Adrenal gland (tissue), 9 donors: ENCODE measurements at regions not wholly inside any gene's neighbourhood (a gene's known extent, or its start where the extent isn't known, plus 50 kb on each side); places are given as distances from the start of the nearest gene placed in this dataset.

Experiments used
- DNase-seq, 7 donors: peaks; one replicate each; pipeline ENCODE4 v3.0.0-alpha.2; 2019 to 2020
- H3K27ac ChIP-seq, 5 donors: fragments of 200-600 bp; sonication (generic) in 4 of 5; 1 replicate in 3 of 5; 2 replicates in 2 of 5; pipeline versions ENCODE4 v1.5.1 to v1.8.0; 2016 to 2020; ENCODE audit warnings: mild to moderate bottlenecking in 1 of 5
- H3K27me3 ChIP-seq: fragments of 200-600 bp; 2 replicates; pipeline ENCODE4 v1.8.0; 2021
- H3K36me3 ChIP-seq, 2 donors: fragments of 200-600 bp; replicated peaks in 1 of 2; 1 replicate in 1 of 2; 2 replicates in 1 of 2; pipeline versions ENCODE4 v1.5.1 to v1.8.0; 2018 to 2022
- H3K4me1 ChIP-seq, 2 donors: fragments of 200-600 bp; replicated peaks in 1 of 2; 1 replicate in 1 of 2; 2 replicates in 1 of 2; pipeline versions ENCODE4 v1.5.1 to v1.8.0; 2018 to 2021
- H3K4me3 ChIP-seq, 4 donors: fragments of 200-600 bp; sonication (generic) in 3 of 4; one replicate each; pipeline ENCODE4 v1.5.1; 2016 to 2018
- H3K9me3 ChIP-seq, 3 donors: fragments of 200-600 bp; sonication (generic) in 1 of 3; replicated peaks in 1 of 3; 1 replicate in 2 of 3; 2 replicates in 1 of 3; pipeline versions ENCODE4 v1.5.1 to v1.8.0; 2016 to 2021
- POLR2A ChIP-seq, 2 donors: fragments of 450-650 bp; IDR thresholded peaks; one replicate each; pipeline ENCODE4 v1.6.1; 2017; ENCODE audit warnings: antibody characterized with exemption in 2 of 2, mild to moderate bottlenecking in 2 of 2, moderate library complexity in 1 of 2
- WGBS, 4 donors: extraction: QIAGEN DNeasy Blood & Tissue Kit in 2 of 4; methylation state at CpG; one replicate each; pipeline versions ENCODE4 v1.1.5 to v1.1.7; 2013 to 2017; 5-methylcytosine and 5-hydroxymethylcytosine counted together
- intact Hi-C, 2 donors: fragments of 100-400 bp; cut with DNase I; formaldehyde crosslinking; loops; one replicate each; pipeline versions ENCODE4 v1.14.1 to v1.15.0; 2022 to 2023
- TF ChIP-seq, protein P1 (sequence below), 6 experiments: fragments of 450-650 bp in 4 of 6; fragments of 200-600 bp in 2 of 6; sonication (generic) in 1 of 6; IDR thresholded peaks; 1 replicate in 5 of 6; 2 replicates in 1 of 6; pipeline versions ENCODE4 v1.5.1 to v1.8.0; 2016 to 2021; ENCODE audit warnings: antibody characterized with exemption in 6 of 6, mild to moderate bottlenecking in 2 of 6, moderate library complexity in 1 of 6
- donor health status: healthy with polysubstance abuse.
- donor health status: Bipolar disorder and iron deficiency.
- donor health status: DM: yes; HTN: yes; CAD: no.
- donor health status: DM: no; HTN: no; CAD: no.
- donor health status: DM: no; HTN: no; CAD: no.

DNA sequence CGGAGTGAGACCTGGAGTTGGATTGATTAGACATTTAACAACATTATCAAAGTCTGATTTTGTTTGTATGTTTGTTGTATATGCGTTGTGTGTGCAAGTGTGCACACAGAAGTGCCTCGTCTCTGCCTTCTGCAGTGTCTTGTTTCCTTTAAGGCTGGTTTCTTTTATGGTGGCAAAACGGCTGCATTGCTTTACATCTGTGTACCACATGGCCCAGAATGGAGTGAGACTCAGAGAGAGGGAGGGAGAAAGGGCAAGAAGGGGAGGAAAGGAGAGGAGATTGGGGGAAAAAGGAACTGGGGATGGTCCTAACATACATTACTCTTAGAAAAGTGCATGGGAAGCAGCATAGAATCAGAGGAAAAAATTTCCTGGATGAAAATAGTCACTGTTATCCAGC, 99.7 kb upstream of the WLS start:
- no peak for DNase-seq
- intact Hi-C loops, result no loop called here
- Histone ChIP-seq H3K36me3 (no peaks in the 10 kb centered on the region), H3K4me3 (no peak overlapping the region), H3K27ac (no peak overlapping the region), H3K4me1 (no peaks in the 10 kb centered on the region), H3K27me3 (no peaks in the 10 kb centered on the region), H3K9me3 (no peaks in the 10 kb centered on the region)
- 75 to 78% (median 77%) methylated on average over 4 of the region's 4 CpGs for WGBS, 4 donors
- TF ChIP-seq POLR2A (IDR thresholded peaks at IDR 0.05), result no peak
- TF ChIP-seq, protein P1, sequence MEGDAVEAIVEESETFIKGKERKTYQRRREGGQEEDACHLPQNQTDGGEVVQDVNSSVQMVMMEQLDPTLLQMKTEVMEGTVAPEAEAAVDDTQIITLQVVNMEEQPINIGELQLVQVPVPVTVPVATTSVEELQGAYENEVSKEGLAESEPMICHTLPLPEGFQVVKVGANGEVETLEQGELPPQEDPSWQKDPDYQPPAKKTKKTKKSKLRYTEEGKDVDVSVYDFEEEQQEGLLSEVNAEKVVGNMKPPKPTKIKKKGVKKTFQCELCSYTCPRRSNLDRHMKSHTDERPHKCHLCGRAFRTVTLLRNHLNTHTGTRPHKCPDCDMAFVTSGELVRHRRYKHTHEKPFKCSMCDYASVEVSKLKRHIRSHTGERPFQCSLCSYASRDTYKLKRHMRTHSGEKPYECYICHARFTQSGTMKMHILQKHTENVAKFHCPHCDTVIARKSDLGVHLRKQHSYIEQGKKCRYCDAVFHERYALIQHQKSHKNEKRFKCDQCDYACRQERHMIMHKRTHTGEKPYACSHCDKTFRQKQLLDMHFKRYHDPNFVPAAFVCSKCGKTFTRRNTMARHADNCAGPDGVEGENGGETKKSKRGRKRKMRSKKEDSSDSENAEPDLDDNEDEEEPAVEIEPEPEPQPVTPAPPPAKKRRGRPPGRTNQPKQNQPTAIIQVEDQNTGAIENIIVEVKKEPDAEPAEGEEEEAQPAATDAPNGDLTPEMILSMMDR (IDR thresholded peaks at IDR 0.05), result no peak

DNA sequence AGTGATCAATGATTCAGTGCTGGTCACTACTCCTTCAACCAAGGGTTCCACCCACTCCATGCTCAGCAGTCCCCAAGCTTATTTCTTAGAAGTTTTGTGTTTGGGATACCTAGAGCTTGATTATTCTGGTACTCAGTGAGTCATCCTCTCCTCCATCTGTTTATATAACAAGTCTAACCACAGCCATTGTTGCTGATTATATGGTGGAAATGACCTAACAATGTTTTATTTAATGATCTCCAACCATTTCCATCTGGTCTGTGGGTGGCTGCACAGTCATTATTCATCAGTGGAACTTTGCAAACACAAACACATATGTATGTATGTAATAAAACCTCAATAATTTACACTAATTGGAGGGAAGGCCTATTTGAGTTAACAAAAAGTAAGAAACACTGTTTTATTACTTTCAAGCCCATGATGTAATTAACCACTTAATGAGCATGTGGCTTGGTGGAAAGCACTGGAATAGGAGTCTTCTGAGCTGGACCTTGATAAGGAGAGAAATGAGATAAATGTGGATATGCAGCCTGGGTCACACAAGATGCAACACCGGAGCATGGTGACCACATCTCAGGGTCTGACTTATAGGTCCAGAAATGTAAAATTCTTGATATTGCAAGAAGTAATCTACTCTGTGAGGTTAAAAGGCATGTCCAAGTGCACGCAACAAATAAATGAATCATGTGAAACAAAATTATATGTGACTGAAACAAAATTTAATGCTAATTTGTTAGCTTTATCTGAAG, 99.0 kb upstream of the WLS start:
- no peaks in the 10 kb centered on the region for H3K27me3 ChIP-seq
- TF ChIP-seq POLR2A (IDR thresholded peaks at IDR 0.05), result no peak
- TF ChIP-seq, protein P1 (IDR thresholded peaks at IDR 0.05), result no peak
- DNase-seq, result no peak
- 92 to 94% (median 93%) methylated on average over 2 of the region's 2 CpGs for WGBS, 4 donors
- H3K4me1 ChIP-seq, result no peaks in the 10 kb centered on the region
- H3K36me3 ChIP-seq, result no peaks in the 10 kb centered on the region
- no peaks in the 10 kb centered on the region for H3K9me3 ChIP-seq
- no peak overlapping the region for H3K4me3 ChIP-seq
- intact Hi-C loops, result no loop called here
- H3K27ac ChIP-seq, result no peak overlapping the region

DNA sequence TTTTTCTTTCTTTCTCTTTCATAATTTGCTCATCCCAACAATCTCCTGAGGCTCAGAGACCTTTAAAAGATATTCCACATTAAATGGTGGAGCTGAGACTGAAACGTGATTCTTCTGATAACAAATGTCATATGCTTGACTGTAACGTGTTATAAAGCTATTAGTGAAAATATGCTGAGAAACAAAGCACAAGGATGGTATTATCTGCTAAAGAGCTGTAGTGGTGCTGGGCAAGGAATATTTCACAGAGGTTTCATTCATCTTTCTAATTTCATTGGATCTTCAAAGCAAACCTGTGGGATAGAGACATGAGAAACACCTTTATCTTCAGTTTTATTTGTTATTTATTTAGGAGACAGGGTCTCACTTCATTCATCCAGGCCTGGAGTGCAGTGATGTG, 98.1 kb upstream of the WLS start:
- no peaks in the 10 kb centered on the region for H3K4me1 ChIP-seq
- intact Hi-C loops, result no loop called here
- no peak overlapping the region for H3K4me3 ChIP-seq
- TF ChIP-seq POLR2A (IDR thresholded peaks at IDR 0.05), result no peak
- TF ChIP-seq, protein P1 (IDR thresholded peaks at IDR 0.05), result no peak
- no peaks in the 10 kb centered on the region for H3K36me3 ChIP-seq
- no peak overlapping the region for H3K27ac ChIP-seq
- no peak for DNase-seq
- H3K9me3 ChIP-seq, result no peaks in the 10 kb centered on the region
- H3K27me3 ChIP-seq, result no peaks in the 10 kb centered on the region
- 51 to 64% (median 56%) methylated on average over 2 of the region's 2 CpGs for WGBS, 4 donors

DNA sequence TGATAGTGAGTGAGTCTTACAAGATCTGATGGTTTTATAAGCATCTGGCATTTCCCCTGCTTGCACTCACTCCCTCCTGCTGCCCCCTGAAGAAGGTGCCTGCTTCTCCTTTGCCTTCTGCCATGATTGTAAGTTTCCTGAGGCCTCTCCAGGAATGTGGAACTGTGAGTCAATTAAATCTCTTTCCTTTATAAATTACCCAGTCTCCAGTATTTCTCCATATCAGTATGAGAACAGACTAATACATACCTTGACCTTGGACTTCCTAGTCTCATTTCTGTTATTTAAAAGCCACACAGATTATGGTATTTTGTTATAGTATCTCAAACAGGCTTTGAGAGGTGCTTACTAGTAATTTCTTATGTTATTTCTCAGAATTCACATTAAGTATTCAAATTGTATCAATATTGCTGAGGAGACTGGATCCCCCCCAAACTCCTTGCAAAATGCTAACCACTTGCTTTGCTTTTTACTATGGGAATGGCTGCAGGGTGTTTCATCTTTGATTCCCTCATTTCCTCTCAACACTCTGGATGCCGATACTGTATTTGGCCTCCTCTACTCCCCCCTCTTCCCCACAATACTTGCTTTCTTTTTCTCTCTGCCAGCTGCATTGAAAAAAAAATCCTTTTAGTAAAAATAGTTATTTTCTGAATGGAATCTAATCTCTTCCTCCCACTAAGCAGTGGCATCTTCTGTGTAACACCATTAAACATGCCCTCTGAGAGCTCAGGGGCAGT, 96.9 kb upstream of the WLS start:
- Histone ChIP-seq H3K36me3 (no peaks in the 10 kb centered on the region), H3K27me3 (no peaks in the 10 kb centered on the region), H3K9me3 (no peaks in the 10 kb centered on the region), H3K4me1 (no peaks in the 10 kb centered on the region), H3K4me3 (no peak overlapping the region), H3K27ac (no peak overlapping the region)
- 44 to 59% (median 49%) methylated on average over 1 of the region's 1 CpG for WGBS, 4 donors
- intact Hi-C loops, result loop anchor here in 1 of 2 donors (10.0 kb wide), 1 partner anchor 204 kb away; no protein-coding TSS in a partner anchor
- no peak for TF ChIP-seq POLR2A (IDR thresholded peaks at IDR 0.05)
- DNase-seq, result no peak
